Endothelial cell (in vitro differentiated cells): ENCODE measurements at regions not wholly inside any gene's neighbourhood (a gene's known extent, or its start where the extent isn't known, plus 50 kb on each side); places are given as distances from the start of the nearest gene placed in this dataset.

Experiments used
- DNase-seq: peaks from one replicate; pipeline ENCODE4 v3.0.0; 2021; ENCODE audit warnings: low spot score
- H3K27ac Mint-ChIP-seq: one replicate; pipeline ENCODE4 v1.8.0; 2021; ENCODE audit warnings: mixed read lengths, inconsistent platforms; ENCODE audit not compliant: unreplicated experiment
- H3K27me3 Mint-ChIP-seq: one replicate; pipeline ENCODE4 v1.8.0; 2021; ENCODE audit warnings: mild to moderate bottlenecking, moderate library complexity, mixed read lengths, inconsistent platforms; ENCODE audit not compliant: unreplicated experiment
- H3K36me3 Mint-ChIP-seq: one replicate; pipeline ENCODE4 v1.8.0; 2021; ENCODE audit warnings: mild to moderate bottlenecking, low read depth, mixed read lengths, inconsistent platforms; ENCODE audit not compliant: unreplicated experiment
- H3K4me1 Mint-ChIP-seq: one replicate; pipeline ENCODE4 v1.8.0; 2021; ENCODE audit warnings: mild to moderate bottlenecking, mixed read lengths, inconsistent platforms; ENCODE audit not compliant: unreplicated experiment
- H3K4me3 Mint-ChIP-seq: one replicate; pipeline ENCODE4 v1.8.0; 2021; ENCODE audit warnings: mild to moderate bottlenecking, mixed read lengths, inconsistent platforms; ENCODE audit not compliant: unreplicated experiment
- H3K9me3 Mint-ChIP-seq: one replicate; pipeline ENCODE4 v1.8.0; 2021; ENCODE audit warnings: mixed read lengths, inconsistent platforms; ENCODE audit not compliant: unreplicated experiment
- TF ChIP-seq, protein P1 (sequence below): fragments of 200-600 bp; sonication (generic); IDR thresholded peaks from one replicate; pipeline ENCODE4 v1.5.0; 2021; ENCODE audit warnings: antibody characterized with exemption; ENCODE audit not compliant: unreplicated experiment

GRCh38 chr3:103926936-103927335 is 1439.8 kb upstream of the ALCAM start:
- Mint-ChIP-seq H3K27me3 (no peaks in the 10 kb centered on the region), H3K4me1 (no peaks in the 10 kb centered on the region), H3K27ac (no peak overlapping the region), H3K36me3 (no peaks in the 10 kb centered on the region), H3K9me3 (no peaks in the 10 kb centered on the region), H3K4me3 (no peak overlapping the region)
- DNase-seq = no peak
- TF ChIP-seq, protein P1, sequence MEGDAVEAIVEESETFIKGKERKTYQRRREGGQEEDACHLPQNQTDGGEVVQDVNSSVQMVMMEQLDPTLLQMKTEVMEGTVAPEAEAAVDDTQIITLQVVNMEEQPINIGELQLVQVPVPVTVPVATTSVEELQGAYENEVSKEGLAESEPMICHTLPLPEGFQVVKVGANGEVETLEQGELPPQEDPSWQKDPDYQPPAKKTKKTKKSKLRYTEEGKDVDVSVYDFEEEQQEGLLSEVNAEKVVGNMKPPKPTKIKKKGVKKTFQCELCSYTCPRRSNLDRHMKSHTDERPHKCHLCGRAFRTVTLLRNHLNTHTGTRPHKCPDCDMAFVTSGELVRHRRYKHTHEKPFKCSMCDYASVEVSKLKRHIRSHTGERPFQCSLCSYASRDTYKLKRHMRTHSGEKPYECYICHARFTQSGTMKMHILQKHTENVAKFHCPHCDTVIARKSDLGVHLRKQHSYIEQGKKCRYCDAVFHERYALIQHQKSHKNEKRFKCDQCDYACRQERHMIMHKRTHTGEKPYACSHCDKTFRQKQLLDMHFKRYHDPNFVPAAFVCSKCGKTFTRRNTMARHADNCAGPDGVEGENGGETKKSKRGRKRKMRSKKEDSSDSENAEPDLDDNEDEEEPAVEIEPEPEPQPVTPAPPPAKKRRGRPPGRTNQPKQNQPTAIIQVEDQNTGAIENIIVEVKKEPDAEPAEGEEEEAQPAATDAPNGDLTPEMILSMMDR = no peak

DNA sequence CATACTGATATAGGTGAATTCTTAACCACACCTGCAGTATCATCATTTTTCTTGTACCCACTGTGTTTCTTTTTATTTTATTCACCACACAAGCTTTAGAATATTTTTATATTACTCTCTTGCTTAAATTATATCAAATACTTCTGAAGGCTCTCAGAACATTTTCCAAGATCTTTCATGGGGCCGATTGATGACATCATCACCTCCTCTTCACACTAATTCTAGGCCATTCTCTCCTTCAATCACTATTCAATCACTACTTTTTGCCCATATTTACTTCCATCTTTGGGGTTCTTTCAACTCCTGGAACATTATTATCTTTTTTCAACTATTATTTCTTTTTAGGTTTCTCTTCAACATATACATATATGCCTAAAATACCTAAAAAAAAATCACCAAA is 1438.8 kb upstream of the ALCAM start:
- no peaks in the 10 kb centered on the region for H3K36me3 Mint-ChIP-seq
- DNase-seq = no peak
- H3K27me3 Mint-ChIP-seq = peaks cover 2% of the 10 kb centered on the region
- H3K9me3 Mint-ChIP-seq = no peaks in the 10 kb centered on the region
- H3K4me1 Mint-ChIP-seq = no peaks in the 10 kb centered on the region
- H3K27ac Mint-ChIP-seq = no peak overlapping the region
- no peak overlapping the region for H3K4me3 Mint-ChIP-seq
- TF ChIP-seq, protein P1 = no peak

GRCh38 chr3:103937094-103937493 is 1429.6 kb upstream of the ALCAM start:
- DNase-seq = no peak
- Mint-ChIP-seq H3K27me3 (peaks cover 2% of the 10 kb centered on the region), H3K4me1 (no peaks in the 10 kb centered on the region), H3K27ac (no peak overlapping the region), H3K4me3 (no peak overlapping the region), H3K36me3 (no peaks in the 10 kb centered on the region), H3K9me3 (no peaks in the 10 kb centered on the region)
- TF ChIP-seq, protein P1 = no peak

DNA sequence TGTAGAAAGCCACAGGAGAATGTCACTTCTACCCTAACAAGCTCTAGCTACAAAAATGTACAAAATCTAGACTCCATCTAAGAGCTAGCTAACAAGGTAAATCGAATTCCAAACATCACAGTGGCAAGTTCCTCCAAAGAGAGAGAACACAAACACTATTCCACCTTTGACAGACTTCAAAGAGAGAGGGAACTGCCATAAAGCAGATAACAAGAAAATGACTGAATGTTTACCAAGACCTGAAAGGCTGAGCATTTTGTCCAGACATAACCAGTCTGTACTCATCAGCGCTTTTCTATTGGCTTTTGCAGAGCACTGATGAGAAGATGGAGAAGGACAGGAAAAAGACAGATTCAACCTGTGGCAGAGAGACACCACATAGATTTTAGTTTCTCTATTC is 1419.6 kb upstream of the ALCAM start:
- no peak overlapping the region for H3K4me3 Mint-ChIP-seq
- H3K36me3 Mint-ChIP-seq = no peaks in the 10 kb centered on the region
- no peaks in the 10 kb centered on the region for H3K27me3 Mint-ChIP-seq
- TF ChIP-seq, protein P1 = no peak
- no peak for DNase-seq
- no peak overlapping the region for H3K27ac Mint-ChIP-seq
- H3K4me1 Mint-ChIP-seq = no peaks in the 10 kb centered on the region
- H3K9me3 Mint-ChIP-seq = no peaks in the 10 kb centered on the region

- DNase-seq = no peak
- Mint-ChIP-seq H3K27me3 (no peaks in the 10 kb centered on the region), H3K36me3 (no peaks in the 10 kb centered on the region), H3K9me3 (no peaks in the 10 kb centered on the region), H3K4me1 (no peaks in the 10 kb centered on the region), H3K4me3 (no peak overlapping the region), H3K27ac (no peak overlapping the region)
- TF ChIP-seq, protein P1 = no peak
Observed at GRCh38 chr3:103949693-103950092, 1417.0 kb upstream of the ALCAM start.
